Transverse colon (tissue), 4 donors: ENCODE measurements at regions not wholly inside any gene's neighbourhood (a gene's known extent, or its start where the extent isn't known, plus 50 kb on each side); places are given as distances from the start of the nearest gene placed in this dataset.

Experiments
- POLR2A ChIP-seq: fragments of 450-650 bp; IDR thresholded peaks from one replicate; pipeline ENCODE4 v1.6.1; 2016; ENCODE audit warnings: antibody characterized with exemption, mild to moderate bottlenecking, moderate library complexity
- POLR2AphosphoS5 ChIP-seq, 3 donors: sonication (generic); formaldehyde crosslinking; IDR thresholded peaks; one replicate each; pipeline ENCODE4 v1.6.1; 2016; ENCODE audit warnings: antibody characterized with exemption in 3 of 3
- TF ChIP-seq, protein P1 (sequence below), 5 experiments: fragments of 200-600 bp in 3 of 5; fragments of 450-650 bp in 2 of 5; sonication (generic) in 3 of 5; IDR thresholded peaks; 1 replicate in 2 of 5; 2 replicates in 3 of 5; pipeline ENCODE4 v1.5.1; 2016 to 2017; ENCODE audit warnings: antibody characterized with exemption in 5 of 5, inconsistent platforms in 3 of 5, mild to moderate bottlenecking in 2 of 5, moderate library complexity in 1 of 5

DNA sequence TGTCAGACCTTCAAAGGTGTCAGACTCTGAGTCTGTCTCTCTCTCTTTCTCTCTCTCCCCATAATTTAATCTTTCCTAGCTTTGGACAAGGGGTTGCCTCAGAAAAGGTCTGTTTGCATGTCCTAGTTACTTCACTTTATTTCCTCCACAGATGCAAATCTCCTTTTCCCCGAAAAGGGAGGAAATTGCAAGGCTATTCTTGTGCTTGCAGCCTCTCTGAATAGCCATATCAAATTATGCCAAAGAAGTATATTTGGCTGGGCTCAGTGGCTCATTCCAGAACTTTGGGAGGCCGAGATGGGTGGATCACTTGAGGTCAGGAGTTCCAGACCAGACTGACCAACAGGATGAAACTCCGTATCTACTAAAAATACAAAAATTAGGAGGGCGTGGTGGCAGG lies 145.6 kb upstream of the GATB start:
- TF ChIP-seq POLR2A (no peak), POLR2AphosphoS5 (IDR thresholded peaks at IDR 0.05) (no peak)
- TF ChIP-seq, protein P1, sequence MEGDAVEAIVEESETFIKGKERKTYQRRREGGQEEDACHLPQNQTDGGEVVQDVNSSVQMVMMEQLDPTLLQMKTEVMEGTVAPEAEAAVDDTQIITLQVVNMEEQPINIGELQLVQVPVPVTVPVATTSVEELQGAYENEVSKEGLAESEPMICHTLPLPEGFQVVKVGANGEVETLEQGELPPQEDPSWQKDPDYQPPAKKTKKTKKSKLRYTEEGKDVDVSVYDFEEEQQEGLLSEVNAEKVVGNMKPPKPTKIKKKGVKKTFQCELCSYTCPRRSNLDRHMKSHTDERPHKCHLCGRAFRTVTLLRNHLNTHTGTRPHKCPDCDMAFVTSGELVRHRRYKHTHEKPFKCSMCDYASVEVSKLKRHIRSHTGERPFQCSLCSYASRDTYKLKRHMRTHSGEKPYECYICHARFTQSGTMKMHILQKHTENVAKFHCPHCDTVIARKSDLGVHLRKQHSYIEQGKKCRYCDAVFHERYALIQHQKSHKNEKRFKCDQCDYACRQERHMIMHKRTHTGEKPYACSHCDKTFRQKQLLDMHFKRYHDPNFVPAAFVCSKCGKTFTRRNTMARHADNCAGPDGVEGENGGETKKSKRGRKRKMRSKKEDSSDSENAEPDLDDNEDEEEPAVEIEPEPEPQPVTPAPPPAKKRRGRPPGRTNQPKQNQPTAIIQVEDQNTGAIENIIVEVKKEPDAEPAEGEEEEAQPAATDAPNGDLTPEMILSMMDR (IDR thresholded peaks at IDR 0.05): no peak
